Activated gamma-delta T cell treated with Interleukin-2 at 50 U/mL for 16 hours (primary cell): ENCODE measurements at regions not wholly inside any gene's neighbourhood (a gene's known extent, or its start where the extent isn't known, plus 50 kb on each side); places are given as distances from the start of the nearest gene placed in this dataset.
"Not testable (repeated sequence)": the region's sequence is repeated elsewhere in the genome, so short reads cannot be mapped to it uniquely, and the experiment has no call there.

Experiments used
- DNase-seq: peaks from one replicate; pipeline ENCODE4 v3.0.0-alpha.2; 2020

DNA sequence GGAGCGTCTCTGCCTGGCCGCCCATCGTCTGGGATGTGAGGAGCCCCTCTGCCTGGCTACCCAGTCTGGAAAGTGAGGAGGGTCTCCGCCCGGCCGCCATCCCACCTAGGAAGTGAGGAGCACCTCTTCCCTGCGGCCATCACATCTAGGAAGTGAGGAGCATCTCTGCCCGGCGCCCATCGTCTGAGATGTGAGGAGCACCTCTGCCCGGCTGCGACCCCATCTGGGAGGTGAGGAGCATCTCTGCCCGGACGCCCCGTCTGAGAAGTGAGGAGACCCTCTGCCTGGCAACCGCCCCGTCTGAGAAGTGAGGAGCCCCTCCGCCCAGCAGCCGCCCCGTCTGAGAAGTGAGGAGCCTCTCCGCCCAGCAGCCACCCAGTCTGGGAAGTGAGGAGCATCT is 84.5 kb downstream of the IDS start:
- not testable (repeated sequence) for DNase-seq

DNA sequence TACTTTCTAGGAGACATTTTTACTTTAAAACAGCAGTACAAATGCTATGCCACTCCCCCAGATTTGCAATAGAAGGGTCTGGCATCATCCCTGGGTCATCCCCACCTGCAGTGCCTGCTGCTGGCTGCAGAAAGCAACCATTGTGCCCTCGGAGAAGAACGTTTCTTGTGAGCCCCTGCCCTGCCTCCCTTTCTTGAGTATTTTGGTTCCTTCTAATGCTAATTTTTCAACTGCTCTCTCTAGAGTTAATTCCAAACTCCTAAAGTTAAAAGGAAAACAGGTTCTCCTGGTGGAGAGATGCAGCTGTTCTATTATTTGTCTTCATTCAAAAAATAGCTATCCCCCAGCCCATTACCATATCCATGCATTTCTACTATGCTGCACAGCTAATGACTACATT is 107.1 kb downstream of the IDS start:
- no peak for DNase-seq

DNA sequence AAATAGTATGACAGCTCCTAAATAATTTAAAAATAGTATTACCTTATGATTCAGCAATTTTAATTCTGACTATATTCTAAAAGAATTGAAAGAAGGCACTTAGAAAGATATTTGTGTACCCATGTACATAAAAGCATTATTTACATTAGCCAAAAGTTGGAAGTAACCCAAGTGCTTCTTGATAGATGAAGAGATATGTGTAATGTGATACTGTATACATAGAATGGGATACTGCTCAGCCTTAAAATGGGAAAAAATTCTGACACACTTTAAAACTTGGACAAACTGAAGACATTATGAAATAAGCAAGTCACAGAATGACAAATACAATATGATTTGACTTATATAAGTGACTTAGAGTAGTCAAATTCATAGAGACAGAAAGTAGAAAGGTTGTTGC is 112.2 kb downstream of the IDS start:
- no peak for DNase-seq

DNA sequence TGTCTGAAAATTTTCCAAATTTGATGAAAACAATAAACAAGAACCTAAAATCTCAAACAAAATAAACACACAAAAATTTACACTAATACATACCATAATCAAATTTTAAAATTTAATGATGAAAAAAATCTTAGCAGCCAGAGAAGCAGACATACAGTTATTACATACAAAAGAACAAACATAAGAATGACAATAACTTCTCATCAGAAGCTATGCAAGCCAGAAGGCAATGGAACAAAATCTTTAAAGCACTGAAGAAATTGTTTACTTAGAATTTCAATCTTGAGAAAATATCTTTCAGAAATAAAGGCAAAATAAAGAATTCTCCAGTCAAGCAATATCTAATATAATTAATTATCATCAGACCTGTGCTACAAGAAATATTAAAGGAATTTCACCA is 121.3 kb downstream of the IDS start:
- DNase-seq, result no peak

DNA sequence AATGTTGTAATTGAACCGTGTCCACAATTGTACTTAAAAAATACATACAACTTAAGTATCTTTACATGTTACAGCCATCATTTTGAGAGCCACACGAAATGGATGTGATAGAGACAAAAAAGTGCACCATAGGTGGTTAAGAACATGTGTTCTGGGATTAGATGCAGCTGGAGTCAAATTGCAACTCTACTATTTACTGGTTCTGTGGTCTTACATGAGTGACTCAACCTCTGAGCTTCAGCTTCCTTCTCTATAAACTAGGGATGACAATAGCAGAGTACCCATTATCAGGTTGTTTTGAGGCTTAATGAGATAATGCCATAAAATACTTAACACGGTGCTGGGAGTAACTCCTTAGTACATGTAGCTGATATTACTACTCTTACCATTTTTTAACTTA is 130.4 kb downstream of the IDS start:
- DNase-seq, result no peak

DNA sequence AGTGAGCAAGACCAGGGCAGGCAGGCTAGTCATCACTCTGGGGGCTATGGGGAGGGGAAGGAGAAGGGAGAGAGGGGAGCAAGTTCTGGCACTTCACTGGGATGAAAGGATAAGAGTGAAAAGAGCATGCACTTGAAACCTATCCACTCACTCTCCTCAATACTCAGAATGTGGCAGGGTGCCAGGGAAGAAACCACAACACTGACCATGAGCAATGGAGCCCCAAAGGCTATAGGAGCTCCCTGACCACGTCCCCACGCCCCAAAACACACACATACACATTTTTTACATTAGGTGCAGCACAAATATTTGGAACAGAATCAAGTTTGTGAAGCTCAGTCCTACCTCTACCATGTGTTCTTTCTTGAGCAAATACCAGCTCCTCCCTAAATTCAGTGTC is 132.2 kb downstream of the IDS start:
- DNase-seq, result no peak

DNA sequence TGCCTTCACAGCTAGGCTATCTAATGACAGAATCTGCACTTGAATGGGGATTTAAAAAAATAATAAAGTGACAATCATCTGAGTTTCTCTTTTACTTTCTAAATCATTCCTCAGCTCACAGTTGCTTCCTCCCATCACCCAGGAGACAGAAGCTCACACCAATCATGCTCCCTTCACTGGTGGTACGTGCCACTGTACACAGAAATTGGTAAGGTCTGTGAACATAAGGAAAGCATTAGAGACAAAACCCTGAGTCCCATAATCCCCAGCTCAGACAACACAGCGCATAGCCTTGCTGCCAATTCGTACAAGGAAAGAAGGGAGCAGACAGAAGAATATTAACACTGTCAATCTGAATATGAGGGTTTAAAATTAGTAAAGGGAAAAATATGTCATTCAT is 133.1 kb downstream of the IDS start:
- DNase-seq, result no peak

DNA sequence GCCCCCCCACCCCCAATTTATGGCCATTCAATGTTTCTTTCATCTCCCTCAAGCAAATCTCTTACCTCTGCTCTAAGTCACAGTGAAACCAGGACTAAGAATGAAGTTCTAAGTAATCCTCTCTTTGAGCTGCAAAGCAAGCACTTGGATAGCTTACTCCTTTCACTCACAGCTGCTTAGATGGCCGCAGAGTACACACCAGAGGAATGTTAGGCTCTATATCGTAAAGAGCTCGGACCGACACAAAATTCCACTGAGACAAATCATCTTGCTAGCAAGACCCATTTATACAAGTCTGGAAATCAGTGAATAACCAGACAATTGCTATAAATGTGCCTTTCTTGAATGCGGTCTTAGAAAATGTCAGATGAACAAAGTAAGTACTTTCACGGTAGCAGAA is 135.0 kb downstream of the IDS start:
- DNase-seq, result no peak

DNA sequence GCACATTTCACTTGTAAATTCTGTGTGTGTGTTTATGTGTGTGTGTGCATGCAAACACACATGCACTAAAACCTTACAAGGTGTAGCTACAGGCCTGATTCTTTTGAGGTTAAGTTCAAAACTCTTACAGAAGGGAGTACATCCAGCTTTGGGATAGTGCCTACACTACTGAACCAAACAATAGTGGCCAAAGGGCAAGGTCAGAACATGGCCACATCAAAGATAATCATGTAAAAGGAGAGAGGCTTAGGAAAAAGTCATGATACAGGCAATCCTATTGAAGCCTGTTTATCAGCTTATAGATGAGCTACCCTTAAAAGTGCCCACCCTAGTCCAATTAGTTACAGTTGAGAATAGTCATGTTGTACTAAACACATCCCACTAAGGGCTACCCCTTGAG is 139.6 kb downstream of the IDS start:
- DNase-seq, result no peak

DNA sequence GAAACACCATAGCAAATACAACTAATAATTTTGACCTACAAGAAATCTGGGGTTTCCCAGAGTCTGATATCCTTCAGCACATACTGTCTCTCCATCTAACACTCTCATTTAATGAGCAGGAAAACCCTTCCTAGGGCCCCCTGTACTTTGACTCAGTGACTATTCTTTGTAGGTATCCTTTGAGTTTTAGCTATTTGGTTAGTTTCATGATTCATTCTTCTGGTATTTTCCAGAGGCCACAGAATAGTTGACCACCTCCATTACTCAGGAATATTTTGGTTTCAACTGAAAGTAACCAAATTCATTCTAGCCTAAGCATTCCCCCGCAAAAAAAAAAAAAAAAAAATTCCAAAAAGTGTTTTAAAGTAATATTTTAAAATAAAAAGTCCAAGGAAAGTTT is 140.0 kb downstream of the IDS start:
- DNase-seq, result no peak

DNA sequence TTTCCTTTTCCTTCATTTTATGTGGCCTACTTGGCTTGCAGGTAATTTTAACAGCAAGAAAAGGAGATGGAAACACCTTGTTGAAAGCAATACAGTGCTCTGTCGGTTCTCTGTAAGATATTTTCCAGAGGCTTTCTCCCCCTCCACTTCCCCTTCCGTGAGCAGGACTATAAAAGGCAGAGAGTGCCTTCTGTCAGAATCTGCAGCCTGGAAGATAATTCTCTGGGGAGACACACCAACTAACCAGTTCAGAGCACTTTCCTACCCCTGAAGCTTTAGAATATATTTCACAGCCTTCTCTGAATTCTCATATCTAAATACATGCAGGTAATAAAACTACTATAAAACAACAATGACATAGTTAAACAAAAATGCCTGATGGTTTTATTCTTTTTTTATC is 141.1 kb downstream of the IDS start:
- DNase-seq, result no peak

DNA sequence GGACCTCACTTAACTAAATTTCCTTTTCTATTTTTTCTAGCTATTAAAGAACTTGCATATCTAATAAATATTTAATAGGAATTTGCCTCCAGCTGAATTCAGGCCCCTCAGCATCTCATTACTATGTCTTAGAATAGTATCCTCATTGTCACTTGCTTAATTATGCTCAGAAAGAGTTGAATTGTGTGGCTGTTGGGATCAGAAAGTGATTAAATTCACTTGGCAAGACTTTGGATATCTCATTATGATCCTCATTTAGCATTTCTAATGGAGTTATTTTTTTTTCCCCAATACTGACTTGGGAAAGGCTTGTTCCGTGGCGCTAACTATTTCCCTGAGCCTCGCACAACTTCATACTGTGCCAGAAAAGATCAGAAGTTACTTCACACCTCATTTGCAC is 158.8 kb downstream of the IDS start:
- no peak for DNase-seq

DNA sequence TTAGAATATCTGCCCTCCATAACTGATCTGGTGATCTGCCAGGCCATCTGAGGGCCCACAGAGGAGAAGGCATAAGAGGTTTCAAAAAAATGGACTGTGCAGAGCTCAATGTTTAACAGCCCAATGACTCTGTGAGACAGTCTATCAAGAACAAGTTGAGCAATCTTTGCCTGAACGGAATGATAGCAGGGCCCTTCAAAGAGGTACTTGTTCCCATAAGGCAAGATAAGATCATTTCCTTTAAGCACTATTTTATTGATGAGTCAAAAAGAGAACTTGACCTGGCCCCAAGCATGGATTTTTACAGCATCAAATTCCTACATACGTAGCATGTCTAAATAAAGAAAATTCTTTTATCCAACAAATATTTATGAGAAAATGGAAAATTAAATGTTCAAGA is 182.8 kb downstream of the IDS start:
- DNase-seq, result no peak

DNA sequence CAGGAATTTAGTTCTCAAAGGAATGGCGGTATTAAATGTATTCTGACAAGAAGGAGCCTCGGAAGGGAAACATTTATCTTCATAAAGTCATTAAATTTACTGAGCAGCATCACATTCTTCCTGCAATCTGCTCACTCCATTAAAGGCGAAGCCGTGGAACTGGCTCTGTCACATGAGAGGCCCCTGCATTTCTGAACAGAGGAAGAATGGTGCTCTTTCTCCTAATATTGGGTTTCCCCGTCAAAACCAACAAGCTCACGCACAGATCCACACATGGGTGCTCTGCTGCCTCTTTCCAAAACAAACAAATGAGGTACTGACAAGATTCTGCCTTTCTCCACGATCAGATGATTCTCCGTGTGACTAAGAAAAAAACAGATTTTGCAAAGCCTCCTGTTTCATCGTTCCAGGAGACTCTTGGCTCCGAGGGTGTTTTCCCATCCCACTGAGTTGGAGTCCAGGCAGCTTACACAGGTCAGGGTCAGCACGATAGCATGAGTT is 191.2 kb downstream of the IDS start:
- DNase-seq, result no peak

DNA sequence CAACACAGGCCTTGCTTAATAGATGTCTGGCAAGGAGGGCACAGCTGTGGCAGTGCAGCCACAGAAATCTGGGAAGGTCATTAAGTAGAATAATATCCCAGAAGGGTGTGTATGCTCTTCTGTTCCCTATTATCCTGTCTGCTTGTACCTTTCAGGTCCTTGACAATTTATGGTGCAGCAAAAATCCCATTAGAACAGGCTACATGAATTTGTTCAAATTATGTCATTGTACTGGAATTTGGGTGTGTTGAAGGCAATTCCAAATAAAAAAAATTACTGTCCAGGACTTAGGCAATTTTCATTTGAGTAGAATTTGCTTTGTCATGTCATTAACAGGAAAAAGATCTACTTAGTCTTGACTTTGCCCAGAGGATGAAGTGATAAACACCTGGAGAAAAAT is 192.1 kb downstream of the IDS start:
- no peak for DNase-seq

DNA sequence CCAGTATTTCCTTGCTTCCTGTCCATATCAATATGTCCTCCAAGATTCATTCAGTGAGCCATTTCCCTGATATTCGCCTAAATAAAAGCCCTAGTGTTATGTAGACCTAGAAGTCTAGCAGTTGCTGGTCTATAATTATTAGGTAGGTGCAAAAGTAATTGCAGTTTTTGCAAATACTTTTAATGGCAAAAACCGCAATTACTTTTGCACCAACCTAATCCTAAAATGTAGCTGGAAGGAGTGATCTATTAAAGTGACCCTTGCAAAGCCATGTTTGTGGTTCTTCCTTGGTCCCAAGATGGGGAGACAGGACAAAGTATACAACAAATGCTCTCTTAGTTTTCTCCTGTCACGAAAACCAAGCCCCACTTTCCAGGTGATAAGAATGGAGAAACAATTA is 193.0 kb downstream of the IDS start:
- DNase-seq, result no peak

DNA sequence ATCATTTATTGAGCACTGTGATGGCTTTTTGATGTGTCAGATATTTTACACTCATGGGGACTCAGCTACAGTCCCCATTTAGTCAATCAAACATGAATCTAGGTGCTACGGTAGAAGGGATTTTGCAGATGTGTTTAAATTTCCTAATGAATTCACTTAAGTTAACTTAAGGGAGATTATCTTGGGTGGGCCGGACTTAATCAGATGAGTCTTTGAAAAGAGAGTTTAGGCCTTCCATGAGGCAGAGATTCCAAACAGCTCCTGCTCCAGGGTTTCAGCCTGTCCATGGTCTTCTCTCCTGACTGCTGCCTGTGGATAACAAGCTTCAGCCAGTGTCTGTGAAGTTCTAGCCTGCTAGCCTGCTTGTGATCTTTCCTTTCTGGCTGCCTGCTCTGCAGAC is 202.4 kb downstream of the IDS start:
- no peak for DNase-seq

DNA sequence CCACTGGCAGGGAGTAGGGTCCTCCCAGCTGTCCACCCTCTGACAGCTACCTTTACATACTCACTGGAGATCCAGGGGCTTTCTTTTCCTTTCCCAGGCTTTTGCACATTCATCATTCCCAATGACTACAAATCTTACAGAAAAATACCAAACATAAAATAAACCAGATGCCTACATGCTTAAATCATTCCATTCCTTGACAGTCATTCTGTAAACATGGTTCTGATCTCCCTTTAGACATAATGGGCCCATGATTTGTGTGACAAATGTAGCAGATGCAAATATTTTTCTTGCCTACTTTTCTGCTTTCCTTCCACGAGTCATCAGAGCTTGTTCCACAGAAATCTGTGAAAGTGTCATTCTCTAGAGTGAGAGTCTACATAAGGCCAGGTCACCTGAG is 207.0 kb downstream of the IDS start:
- no peak for DNase-seq

DNA sequence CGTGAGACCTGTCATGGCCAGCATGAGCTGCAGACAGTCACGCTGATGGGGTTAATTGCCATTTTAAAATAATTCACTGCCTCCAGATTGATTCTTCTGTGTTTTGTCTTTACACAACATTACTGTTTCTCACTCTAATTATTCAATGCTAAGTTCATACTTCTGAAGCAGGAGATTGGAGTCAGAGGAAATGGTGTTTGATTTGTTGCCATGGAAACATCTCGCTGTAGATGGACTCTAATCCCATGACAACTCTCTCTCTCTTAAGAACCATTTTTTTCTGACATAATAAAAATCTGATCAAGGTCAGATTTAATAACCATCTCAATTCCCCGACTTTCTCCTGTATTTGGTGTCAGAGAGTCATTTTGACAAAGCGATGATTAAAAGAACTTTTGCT is 209.0 kb downstream of the IDS start:
- no peak for DNase-seq

DNA sequence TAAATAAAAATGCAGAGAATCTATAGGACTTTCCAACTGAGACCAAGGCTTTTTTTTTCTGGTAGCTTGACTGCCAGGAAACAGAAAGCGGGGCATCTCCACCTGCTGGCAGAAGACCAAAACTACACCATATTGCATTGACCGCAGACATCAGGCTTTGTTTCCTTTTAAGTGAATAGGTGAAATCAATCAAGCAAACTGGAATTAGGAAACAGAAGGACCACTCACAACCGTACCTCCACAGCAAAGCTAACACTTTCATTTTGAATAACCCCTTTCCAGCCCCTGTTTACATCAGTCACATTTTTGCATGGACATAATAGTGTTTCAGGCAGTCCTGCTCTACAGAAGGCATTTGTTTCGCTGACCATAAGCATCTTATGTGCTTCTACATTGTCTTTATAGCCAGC is 218.2 kb downstream of the IDS start:
- DNase-seq, result peak; percentile 25

DNA sequence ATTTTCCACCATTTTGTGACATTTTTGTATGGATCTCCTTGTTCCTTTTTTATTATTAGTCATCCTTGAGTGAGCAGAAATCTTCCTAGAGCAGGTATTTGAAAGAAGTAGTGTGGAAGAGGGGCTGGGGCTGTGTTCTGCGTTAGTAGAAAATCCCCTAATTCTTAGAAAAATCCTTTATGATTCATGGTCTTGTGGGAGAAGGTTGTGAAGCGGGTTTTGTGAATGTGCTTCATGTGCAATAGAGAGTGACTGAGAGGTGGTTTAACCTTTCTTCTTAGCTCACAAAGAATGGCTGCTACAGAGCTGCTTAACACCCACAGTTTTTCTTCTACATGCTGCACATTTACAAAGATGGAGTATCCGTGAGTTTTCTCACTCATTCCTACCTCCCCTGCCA is 220.5 kb downstream of the IDS start:
- DNase-seq, result no peak

DNA sequence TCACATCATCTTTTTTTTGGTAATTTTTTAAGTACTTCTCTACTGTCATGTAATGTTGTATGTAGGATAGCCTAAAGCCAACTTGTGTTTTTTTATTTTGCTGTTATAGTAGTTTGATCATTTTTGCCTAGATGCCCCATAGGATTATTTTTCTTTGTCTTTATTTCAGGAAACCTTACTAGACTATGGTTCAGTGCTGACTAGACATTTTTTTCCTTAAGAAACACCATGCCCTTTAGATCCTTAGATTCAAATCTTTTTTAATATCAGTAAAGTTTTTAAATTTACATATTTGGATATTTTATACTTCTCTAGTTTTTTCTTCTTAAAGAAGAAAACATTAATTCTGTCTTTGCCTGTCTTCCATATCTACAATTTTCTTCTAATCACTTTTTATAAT is 221.3 kb downstream of the IDS start:
- DNase-seq, result no peak

DNA sequence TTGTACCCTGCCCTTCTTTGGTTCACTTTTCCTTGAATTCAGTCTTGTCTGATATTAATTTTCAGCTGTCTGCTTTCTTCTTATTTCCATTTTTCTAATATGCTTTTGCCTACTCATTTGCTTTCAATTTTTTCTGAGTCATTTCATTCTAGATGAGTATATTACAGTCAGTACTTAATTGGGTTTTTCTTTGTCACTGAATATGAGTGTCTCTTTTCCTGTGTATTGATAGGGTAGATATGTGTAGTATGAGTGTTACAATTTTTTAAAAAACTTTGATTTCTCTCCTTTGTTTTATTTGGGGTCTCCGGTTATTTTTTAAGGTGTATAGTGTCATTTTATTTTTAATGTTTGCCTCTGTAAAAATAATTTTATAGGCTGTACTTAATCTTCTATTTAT is 222.2 kb downstream of the IDS start:
- no peak for DNase-seq

DNA sequence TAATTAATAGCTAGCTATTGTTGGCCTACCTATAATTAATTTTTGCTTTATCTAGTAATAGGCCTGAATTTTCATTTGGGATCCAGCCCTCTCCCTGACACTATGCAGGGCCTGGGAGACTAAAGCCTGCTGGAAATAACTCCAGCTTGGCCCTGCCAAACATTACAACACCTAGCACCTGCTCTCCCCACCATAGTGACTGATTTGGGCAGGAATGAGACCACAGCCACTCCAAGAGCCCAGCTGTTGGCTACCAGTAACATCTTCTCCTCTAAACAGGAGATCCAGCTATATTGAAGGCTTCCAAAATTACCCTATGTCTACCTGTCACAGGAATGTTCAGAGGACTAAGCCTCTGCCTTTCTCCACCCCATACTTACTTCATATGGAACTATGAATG is 225.1 kb downstream of the IDS start:
- DNase-seq, result no peak

DNA sequence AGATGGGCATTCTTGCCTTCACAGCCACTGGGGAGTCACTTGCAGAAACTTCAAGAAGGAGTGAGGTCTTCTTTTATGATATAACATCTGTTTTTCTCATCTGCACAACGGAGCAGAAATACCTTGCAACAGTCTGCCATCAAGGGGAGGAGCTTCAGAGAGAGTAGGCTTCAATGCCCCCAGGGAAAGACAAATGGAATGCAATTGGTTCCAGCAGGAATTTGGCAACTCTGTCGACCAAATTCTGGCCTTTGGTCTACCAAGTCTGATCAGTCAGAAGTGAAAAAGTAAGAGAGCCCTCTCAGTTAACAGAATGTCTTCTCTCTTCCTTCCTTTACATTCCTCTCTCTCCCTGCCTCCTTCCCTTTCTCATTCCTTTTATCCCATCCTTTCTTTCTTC is 229.3 kb downstream of the IDS start:
- DNase-seq, result no peak

DNA sequence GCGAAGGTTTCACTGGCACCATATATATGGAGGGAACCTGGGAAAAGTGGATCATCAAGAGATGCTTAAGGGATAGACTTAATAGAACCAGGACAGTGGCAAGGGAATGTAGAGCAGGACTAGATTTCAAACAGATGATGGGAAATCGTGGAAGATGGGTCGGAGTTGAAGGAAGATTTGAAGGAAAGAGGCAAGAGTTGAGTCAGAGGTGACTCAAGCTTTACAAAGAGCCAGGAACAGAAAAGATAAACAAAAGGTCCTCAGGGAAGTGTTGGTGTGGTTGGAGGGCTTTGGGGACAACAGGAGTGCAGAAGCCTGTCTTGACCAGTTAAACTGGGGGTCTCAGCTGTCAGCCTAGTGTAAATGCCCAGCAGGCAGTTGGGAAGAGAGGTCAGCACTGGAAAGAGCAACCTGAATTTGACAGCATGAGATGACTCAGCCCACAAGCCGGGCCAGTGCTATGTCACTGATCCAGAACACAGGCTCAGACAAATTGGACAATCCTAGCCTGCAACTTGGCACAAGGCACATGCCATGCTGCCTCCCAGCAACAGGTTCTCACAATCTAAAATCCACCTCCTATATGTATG is 230.5 kb downstream of the IDS start:
- DNase-seq, result no peak
